ENCODE measurements at regions not wholly inside any gene's neighbourhood (a gene's known extent, or its start where the extent isn't known, plus 50 kb on each side); places are given as distances from the start of the nearest gene placed in this dataset.

GRCh38 chrX:42460706-42461105 lies 317.3 kb downstream of the PPP1R2C start:
- Mint-ChIP-seq H3K9me3 (no peaks in the 10 kb centered on the region), H3K36me3 (no peaks in the 10 kb centered on the region), H3K4me3 (no peak overlapping the region), H3K27me3 (no peaks in the 10 kb centered on the region), H3K27ac (no peak overlapping the region), H3K4me1 (ENCODE audit: low read depth) (no peaks in the 10 kb centered on the region)
- no peak for DNase-seq
- intact Hi-C loops (cut with micrococcal nuclease): no loop called here
- ChIA-PET CTCF (no interaction called here), POLR2A (no interaction called here)

GRCh38 chrX:42459735-42460134 lies 318.2 kb downstream of the PPP1R2C start:
- H3K4me3 Mint-ChIP-seq: no peak overlapping the region
- H3K27me3 Mint-ChIP-seq: no peaks in the 10 kb centered on the region
- no peaks in the 10 kb centered on the region for H3K36me3 Mint-ChIP-seq
- no peak overlapping the region for H3K27ac Mint-ChIP-seq
- no peaks in the 10 kb centered on the region for H3K4me1 Mint-ChIP-seq (ENCODE audit: low read depth)
- no peak for DNase-seq
- intact Hi-C loops (cut with micrococcal nuclease): no loop called here
- POLR2A ChIA-PET: no interaction called here
- no peaks in the 10 kb centered on the region for H3K9me3 Mint-ChIP-seq
- CTCF ChIA-PET: no interaction called here

DNA sequence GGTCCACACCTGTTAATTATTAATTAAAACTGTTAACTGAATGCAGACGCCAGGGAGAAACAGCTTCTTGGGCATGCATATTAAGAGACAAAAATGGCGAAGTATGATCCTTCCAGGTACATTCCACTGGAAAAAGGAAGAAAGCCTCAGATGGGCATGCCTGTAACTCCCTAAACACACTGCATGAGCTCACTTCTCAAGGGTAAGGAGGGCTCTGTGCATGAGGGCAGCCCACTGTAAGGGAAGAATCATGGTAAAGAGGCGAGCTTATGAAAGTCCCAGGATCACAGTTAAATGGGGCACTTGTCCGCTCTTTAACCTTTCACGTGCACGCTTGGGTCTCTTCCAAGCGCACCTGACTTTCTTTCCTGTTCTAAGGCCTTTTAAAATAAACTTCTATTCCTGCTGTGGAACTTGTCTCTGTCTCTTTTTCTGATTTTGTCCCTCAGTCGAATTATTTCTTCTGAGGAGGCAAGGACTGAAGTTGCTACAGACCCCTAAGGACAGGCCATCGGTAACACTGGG lies 321.7 kb downstream of the PPP1R2C start:
- H3K36me3 Mint-ChIP-seq: no peaks in the 10 kb centered on the region
- H3K27ac Mint-ChIP-seq: no peak overlapping the region
- DNase-seq: no peak
- no peaks in the 10 kb centered on the region for H3K9me3 Mint-ChIP-seq
- intact Hi-C loops (cut with micrococcal nuclease): no loop called here
- no peak overlapping the region for H3K4me3 Mint-ChIP-seq
- ChIA-PET POLR2A (no interaction called here), CTCF (no interaction called here)
- H3K4me1 Mint-ChIP-seq (ENCODE audit: low read depth): no peaks in the 10 kb centered on the region
- H3K27me3 Mint-ChIP-seq: no peaks in the 10 kb centered on the region

DNA sequence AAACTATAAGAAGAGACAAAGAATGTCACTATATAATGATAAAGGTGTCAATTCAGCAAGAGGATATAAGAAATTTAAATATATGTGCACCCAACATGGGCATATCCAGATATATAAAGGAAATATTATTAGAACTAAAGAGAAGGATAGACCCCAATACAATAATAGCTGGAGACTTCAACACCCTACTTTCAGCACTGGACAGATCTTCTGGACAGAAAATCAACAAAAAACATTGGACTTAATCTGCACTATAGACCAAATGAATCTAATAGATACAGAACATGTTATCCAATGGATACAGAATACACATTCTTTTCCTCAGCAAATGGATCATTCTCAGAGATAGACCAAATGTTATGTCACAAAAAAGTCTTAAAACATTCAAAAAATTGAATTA lies 327.7 kb downstream of the PPP1R2C start:
- Mint-ChIP-seq H3K9me3 (peaks cover 7% of the 10 kb centered on the region), H3K4me1 (ENCODE audit: low read depth) (no peaks in the 10 kb centered on the region), H3K4me3 (no peak overlapping the region), H3K27ac (no peak overlapping the region), H3K27me3 (no peaks in the 10 kb centered on the region), H3K36me3 (no peaks in the 10 kb centered on the region)
- CTCF ChIA-PET: no interaction called here
- intact Hi-C loops (cut with micrococcal nuclease): no loop called here
- no peak for DNase-seq
- POLR2A ChIA-PET: no interaction called here

- ChIA-PET POLR2A (no interaction called here), CTCF (no interaction called here)
- Mint-ChIP-seq H3K27ac (no peak overlapping the region), H3K4me3 (no peak overlapping the region), H3K36me3 (no peaks in the 10 kb centered on the region), H3K4me1 (ENCODE audit: low read depth) (peaks cover 4% of the 10 kb centered on the region), H3K27me3 (no peaks in the 10 kb centered on the region), H3K9me3 (peaks cover 12% of the 10 kb centered on the region)
- DNase-seq: no peak
- intact Hi-C loops (cut with micrococcal nuclease): no loop called here
Observed at GRCh38 chrX:42443267-42443666, 334.7 kb downstream of the PPP1R2C start.

DNA sequence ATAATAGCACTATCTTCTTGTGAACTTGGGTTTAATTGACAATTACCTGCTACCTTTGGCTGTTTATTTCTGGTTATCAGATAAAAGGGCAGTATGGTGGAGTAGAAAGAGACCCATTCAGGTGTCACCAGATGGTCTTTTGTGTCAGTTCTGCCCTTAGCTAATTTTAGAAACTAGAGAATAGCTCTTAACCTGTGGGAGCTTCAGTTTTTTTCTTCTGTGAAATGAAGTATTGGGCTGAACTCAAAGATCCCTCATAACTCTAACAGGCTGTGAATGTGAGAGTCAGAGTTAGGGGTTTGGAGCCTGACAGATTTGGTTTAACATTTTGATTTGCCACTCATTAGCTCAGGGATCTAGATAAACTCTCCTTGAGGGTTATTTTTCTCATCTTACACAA lies 335.2 kb downstream of the PPP1R2C start:
- Mint-ChIP-seq H3K27me3 (no peaks in the 10 kb centered on the region), H3K9me3 (peaks cover 12% of the 10 kb centered on the region), H3K4me3 (no peak overlapping the region), H3K36me3 (no peaks in the 10 kb centered on the region), H3K4me1 (ENCODE audit: low read depth) (peaks cover 4% of the 10 kb centered on the region), H3K27ac (no peak overlapping the region)
- DNase-seq: no peak
- ChIA-PET POLR2A (no interaction called here), CTCF (no interaction called here)
- intact Hi-C loops (cut with micrococcal nuclease): no loop called here

DNA sequence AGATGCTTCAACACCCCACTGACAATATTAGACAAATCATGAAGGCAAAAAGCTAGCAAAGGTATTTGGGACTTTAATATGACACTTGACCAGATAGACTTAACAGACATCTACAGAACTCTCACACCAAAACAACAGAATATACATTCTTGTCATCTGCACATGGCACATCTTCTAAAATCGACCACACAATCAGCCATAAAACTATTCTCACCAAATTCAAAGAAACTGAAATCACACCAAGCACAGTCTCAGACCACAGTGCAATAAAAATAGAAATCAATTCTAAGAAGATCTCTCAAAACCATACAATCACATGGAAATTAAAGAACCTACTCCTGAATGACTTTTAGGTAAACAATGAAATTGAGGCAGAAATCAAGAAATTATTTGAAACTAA lies 340.8 kb downstream of the PPP1R2C start:
- ChIA-PET POLR2A (no interaction called here), CTCF (no interaction called here)
- H3K27ac Mint-ChIP-seq: no peak overlapping the region
- no peak overlapping the region for H3K4me3 Mint-ChIP-seq
- H3K27me3 Mint-ChIP-seq: peaks cover 1% of the 10 kb centered on the region
- no peak for DNase-seq
- no peaks in the 10 kb centered on the region for H3K9me3 Mint-ChIP-seq
- no peaks in the 10 kb centered on the region for H3K36me3 Mint-ChIP-seq
- H3K4me1 Mint-ChIP-seq (ENCODE audit: low read depth): peaks cover 7% of the 10 kb centered on the region
- intact Hi-C loops (cut with micrococcal nuclease): no loop called here

GRCh38 chrX:42434458-42435166 lies 343.4 kb downstream of the PPP1R2C start:
- ChIA-PET POLR2A (no interaction called here), CTCF (no interaction called here)
- no peak overlapping the region for H3K4me3 Mint-ChIP-seq
- DNase-seq: no peak
- peaks cover 1% of the 10 kb centered on the region for H3K27me3 Mint-ChIP-seq
- intact Hi-C loops (cut with micrococcal nuclease): no loop called here
- H3K9me3 Mint-ChIP-seq: no peaks in the 10 kb centered on the region
- H3K36me3 Mint-ChIP-seq: no peaks in the 10 kb centered on the region
- no peak overlapping the region for H3K27ac Mint-ChIP-seq
- peaks cover 7% of the 10 kb centered on the region for H3K4me1 Mint-ChIP-seq (ENCODE audit: low read depth)

- Mint-ChIP-seq H3K4me1 (ENCODE audit: low read depth) (peaks cover 5% of the 10 kb centered on the region), H3K27me3 (peaks cover 1% of the 10 kb centered on the region), H3K9me3 (no peaks in the 10 kb centered on the region), H3K36me3 (no peaks in the 10 kb centered on the region), H3K27ac (no peak overlapping the region), H3K4me3 (no peak overlapping the region)
- ChIA-PET POLR2A (interaction anchor here (0.5 kb wide), 1 partner anchor 654 kb away, joined by 3 read pairs; no protein-coding TSS in a partner anchor), CTCF (no interaction called here)
- intact Hi-C loops (cut with micrococcal nuclease): no loop called here
- no peak for DNase-seq
Observed at GRCh38 chrX:42432552-42432951, 345.4 kb downstream of the PPP1R2C start.

- Mint-ChIP-seq H3K9me3 (no peaks in the 10 kb centered on the region), H3K27ac (no peak overlapping the region), H3K4me1 (ENCODE audit: low read depth) (no peaks in the 10 kb centered on the region), H3K36me3 (no peaks in the 10 kb centered on the region), H3K4me3 (no peak overlapping the region), H3K27me3 (no peaks in the 10 kb centered on the region)
- DNase-seq: no peak
- CTCF ChIA-PET: no interaction called here
- intact Hi-C loops (cut with micrococcal nuclease): no loop called here
- POLR2A ChIA-PET: no interaction called here
Observed at GRCh38 chrX:42422961-42423360, 355.0 kb downstream of the PPP1R2C start.

DNA sequence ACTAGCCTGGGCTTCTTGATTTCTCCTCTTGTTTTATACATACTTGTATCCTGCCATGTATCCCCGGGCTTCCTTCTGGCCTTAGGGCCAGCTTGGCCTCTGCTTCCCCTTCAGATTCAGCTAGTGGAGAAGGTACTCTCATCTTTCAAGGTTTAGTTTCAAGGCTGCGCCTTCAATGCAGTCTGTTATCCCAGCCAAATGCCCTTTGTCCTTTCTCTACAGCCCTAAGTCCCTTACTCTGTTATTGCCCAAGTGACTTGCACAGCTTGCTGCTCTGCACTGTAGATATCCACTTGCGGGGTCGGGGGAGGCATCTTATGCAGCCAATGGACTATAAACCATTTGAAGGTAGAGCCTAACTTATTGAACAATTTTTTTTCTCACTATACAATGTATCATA lies 357.5 kb downstream of the PPP1R2C start:
- intact Hi-C loops (cut with micrococcal nuclease): no loop called here
- H3K9me3 Mint-ChIP-seq: no peaks in the 10 kb centered on the region
- DNase-seq: no peak
- no peak overlapping the region for H3K27ac Mint-ChIP-seq
- ChIA-PET CTCF (no interaction called here), POLR2A (no interaction called here)
- no peak overlapping the region for H3K4me3 Mint-ChIP-seq
- H3K4me1 Mint-ChIP-seq (ENCODE audit: low read depth): no peaks in the 10 kb centered on the region
- H3K27me3 Mint-ChIP-seq: no peaks in the 10 kb centered on the region
- no peaks in the 10 kb centered on the region for H3K36me3 Mint-ChIP-seq

DNA sequence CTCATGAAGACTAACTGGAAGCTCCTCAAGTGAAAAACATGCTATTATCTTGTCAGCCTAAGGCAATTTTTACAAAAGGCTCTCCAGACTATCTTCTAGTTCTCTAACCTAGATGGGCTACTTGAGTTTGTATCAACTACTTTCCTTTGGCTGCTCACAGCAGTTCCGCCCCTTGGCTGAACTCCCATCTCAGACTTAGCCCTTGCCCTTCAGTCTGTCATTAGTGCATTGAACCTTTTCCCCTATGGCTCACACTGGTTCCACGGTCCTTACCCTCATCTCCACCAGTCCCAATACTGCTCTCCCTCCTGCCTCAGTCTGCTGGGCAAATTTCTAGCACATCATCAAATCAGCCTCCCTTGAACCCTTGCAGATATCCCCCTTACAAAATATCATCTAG lies 362.3 kb downstream of the PPP1R2C start:
- intact Hi-C loops (cut with micrococcal nuclease): no loop called here
- no peak for DNase-seq
- Mint-ChIP-seq H3K4me1 (ENCODE audit: low read depth) (no peaks in the 10 kb centered on the region), H3K27me3 (no peaks in the 10 kb centered on the region), H3K27ac (no peak overlapping the region), H3K9me3 (peaks cover 18% of the 10 kb centered on the region), H3K36me3 (peaks cover 2% of the 10 kb centered on the region), H3K4me3 (no peak overlapping the region)
- ChIA-PET POLR2A (no interaction called here), CTCF (no interaction called here)

GRCh38 chrX:42414057-42414456 lies 363.9 kb downstream of the PPP1R2C start:
- peaks cover 20% of the 10 kb centered on the region for H3K9me3 Mint-ChIP-seq
- no peak for DNase-seq
- intact Hi-C loops (cut with micrococcal nuclease): no loop called here

More at GRCh38 chrX:42414057-42414456, 363.9 kb downstream of the PPP1R2C start:
- CTCF ChIA-PET: no interaction called here
- no peak overlapping the region for H3K27ac Mint-ChIP-seq
- POLR2A ChIA-PET: no interaction called here
- H3K4me3 Mint-ChIP-seq: no peak overlapping the region
- H3K4me1 Mint-ChIP-seq (ENCODE audit: low read depth): no peaks in the 10 kb centered on the region
- H3K27me3 Mint-ChIP-seq: no peaks in the 10 kb centered on the region
- peaks cover 2% of the 10 kb centered on the region for H3K36me3 Mint-ChIP-seq
